Lung microvascular endothelial cell (primary cell): ENCODE measurements at regions not wholly inside any gene's neighbourhood (a gene's known extent, or its start where the extent isn't known, plus 50 kb on each side); places are given as distances from the start of the nearest gene placed in this dataset.

Experiments used
- DNase-seq, 2 donors: peaks; one replicate each; pipeline versions ENCODE4 v3.0.0 to v3.0.0-alpha.2; 2010; ENCODE audit warnings: low read depth in 2 of 2

DNA sequence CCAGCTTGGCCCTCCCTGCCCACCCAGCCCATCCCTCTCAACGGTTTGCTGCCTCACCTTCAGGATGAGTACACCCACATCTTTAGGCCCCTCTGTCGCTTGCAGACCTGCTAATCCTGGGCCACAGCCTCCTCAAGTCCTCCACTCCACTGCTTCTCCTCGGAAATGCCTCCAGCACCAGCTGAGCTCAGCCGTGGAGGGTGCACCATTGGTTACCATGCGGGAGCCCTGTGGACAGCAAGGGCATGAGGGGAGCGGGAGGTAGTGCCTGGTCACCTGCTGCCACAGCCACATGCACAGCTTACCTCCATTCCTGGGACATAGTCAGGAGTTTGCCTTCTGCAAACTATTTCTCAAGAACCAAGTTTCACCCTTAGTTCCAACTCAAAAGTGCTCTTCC lies 286.3 kb upstream of the ZMIZ1 start:
- no peak for DNase-seq

GRCh38 chr10:78783753-78784152 lies 285.0 kb upstream of the ZMIZ1 start:
- no peak for DNase-seq

- DNase-seq, result no peak
Measured at GRCh38 chr10:78784546-78784945, 284.2 kb upstream of the ZMIZ1 start.

GRCh38 chr10:78785066-78785465 lies 283.7 kb upstream of the ZMIZ1 start:
- DNase-seq, result no peak

DNA sequence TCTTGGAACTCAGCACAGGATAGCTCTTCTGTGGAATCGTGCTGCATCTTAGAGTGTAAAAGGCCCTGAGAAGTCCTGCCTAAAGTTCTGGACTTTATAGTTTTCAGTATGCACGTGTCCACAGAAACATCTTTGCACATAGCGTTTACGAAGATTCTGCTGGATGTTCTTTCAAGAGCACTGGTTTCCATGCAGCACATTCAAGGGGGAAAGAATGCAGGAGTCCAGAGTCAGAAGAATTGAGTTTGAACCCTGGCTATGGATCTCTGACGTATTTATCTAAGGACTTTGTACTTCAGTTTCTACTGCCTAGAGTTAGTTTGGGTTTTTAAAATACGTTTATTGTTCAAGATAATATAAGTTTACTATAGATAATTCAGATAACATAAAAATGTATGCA lies 282.8 kb upstream of the ZMIZ1 start:
- no peak for DNase-seq

- peak; percentile 7 to 67 for DNase-seq
Measured at GRCh38 chr10:78787125-78787524, 281.6 kb upstream of the ZMIZ1 start.

DNA sequence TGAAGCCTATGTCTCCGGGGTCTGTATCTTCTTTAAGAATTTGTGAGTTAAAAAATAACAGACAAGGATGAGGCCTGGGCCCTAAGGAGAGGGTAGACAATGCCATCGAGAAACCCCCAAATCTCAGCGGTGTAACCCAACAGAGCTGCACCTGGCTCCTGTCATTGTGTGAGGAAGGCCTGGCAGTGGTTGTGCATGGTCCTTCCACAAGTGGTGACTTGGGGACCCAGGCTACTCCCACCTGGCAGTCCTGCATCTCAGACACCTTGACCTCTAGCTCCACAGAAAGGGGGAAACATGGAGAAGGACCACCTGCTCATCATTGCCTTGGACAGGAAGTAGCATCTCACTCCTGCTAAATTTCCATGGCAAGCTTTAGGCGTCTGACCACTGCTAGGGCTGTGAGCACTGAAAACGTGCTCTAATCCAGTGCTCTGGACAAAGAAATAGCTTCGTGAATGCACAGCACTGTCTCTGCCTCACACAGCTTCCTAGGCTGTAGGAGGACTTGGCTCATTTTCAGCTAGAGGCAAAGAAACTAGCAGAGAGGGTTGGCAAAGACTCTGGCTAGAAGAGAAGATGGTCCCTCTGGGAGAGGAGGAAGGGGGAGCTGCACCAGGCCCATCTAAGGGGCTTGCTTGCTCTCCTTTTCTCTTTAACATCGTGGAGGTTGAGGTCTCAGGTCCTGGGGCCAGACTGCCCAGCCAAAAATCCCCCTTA lies 273.9 kb upstream of the ZMIZ1 start:
- DNase-seq, result no peak

- peak in 1 of 2 donors; percentile 7 for DNase-seq
Measured at GRCh38 chr10:78798976-78799730, 269.6 kb upstream of the ZMIZ1 start.

DNA sequence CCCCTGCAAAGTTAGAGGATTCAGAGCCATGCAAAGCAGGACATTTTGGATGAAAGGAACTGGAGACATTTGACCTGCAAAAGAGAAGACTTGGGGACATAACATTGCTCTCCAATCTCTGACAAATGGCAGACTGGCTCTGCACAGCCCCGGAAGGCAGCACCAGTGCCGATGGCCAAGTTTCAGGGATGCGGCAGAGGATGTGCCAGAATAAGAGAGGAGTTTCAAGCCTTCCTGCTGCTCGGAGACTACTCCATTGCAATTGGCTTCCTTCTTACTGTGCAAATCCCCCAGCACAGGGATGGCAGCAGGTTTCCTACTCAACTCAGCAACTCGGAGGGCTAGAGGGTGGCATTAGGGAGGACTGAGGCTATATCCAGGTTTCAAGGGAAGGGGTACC lies 268.8 kb upstream of the ZMIZ1 start:
- no peak for DNase-seq

GRCh38 chr10:78800535-78801320 lies 268.0 kb upstream of the ZMIZ1 start:
- DNase-seq, result no peak

GRCh38 chr10:78802431-78802830 lies 266.3 kb upstream of the ZMIZ1 start:
- DNase-seq, result no peak

- peak in 1 of 2 donors; percentile 56 for DNase-seq
Measured at GRCh38 chr10:78802866-78803265, 265.9 kb upstream of the ZMIZ1 start.

DNA sequence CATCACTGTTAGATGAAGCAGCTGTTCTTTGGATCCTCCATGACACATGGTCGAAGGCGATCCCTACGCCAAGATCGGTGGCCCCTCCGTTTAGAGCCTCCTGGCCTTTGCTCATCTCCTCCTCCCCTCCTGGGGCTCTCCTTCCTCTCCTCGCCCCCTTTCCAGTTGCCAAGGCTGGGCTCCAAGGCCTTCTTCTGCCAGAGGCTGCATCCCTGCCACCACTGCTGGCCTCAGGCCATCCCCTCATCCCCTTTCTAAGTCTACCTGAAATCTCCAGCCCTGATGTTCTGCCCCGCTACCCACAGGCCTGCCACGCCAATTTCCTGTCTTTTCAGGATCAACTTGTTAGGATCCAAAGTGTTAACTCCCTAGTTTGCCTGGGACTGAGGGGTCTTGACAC lies 265.1 kb upstream of the ZMIZ1 start:
- no peak for DNase-seq

DNA sequence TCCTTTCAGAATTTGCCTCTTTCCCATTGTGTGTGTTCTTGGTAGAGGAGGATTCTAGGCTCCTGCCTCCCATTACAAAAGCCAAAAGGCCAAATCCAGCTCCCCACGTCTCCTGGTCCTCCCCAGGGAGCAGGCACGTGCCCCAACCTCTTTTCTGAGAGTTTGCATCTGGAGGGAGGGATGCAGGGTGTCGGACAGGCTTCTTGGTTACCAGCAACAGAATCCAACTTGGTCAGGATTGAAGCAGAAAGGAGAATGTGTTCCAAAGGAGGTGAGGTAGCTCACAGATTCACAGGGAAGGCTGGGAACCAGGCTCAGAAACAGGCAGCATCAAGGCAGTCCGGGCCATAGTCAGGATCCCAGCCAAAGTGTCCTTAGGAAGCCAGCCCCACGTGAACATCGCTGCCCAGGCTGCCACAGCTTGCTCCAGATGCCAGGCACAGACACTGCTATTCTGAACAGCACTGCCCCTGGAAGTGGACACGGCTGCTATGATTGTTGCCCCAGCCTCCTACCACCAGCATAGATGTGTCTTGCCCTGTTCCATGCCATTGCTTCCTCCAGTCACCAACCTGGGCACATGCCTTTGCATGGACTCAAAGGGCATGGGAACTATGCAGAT lies 264.2 kb upstream of the ZMIZ1 start:
- DNase-seq, result no peak

DNA sequence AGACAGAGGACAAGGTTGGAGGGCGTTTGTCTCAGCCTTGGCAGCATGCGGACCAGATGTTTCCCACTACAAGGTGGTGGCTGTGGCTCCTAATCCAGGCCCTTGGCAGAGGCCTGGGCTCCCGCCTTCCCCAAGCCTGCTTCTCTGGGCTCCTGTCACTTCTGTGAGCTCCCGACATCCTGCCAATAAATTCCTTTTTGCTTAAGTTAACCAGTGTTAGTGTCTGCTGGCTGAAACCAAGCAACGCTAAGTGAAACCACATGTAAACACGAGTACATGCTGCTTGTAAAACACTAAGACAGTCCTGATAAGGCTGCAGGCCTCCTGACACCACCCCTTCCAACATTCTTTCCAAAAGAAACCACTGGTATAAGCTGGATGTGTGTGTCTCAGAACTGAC lies 263.6 kb upstream of the ZMIZ1 start:
- peak in 1 of 2 donors; percentile 81 for DNase-seq

DNA sequence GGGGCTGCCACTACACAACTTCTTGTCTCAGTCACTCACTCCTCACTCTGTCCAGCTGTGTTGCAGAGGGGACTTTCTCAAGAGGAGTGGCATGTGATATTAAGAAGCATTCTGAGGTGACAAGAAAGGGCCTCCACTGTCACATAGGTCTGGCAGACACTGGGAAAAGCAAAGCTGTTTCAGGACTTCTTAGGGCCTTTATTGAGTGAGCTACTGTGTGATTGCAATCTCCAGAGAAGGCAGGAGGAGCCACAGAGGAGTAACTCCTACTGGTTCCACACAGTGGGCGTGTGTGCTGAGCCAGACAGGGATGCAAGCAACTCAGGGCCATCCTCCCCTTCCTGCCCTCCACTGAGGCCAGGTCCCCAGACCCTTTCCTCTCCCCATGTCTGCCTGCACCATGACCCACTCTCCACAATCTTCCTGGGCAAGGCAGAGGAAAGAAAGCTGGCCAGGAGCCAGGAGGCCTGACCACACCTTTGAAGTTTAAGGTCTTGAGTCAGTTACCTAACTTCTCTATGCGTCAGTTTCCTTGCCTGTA lies 262.0 kb upstream of the ZMIZ1 start:
- DNase-seq, result no peak

DNA sequence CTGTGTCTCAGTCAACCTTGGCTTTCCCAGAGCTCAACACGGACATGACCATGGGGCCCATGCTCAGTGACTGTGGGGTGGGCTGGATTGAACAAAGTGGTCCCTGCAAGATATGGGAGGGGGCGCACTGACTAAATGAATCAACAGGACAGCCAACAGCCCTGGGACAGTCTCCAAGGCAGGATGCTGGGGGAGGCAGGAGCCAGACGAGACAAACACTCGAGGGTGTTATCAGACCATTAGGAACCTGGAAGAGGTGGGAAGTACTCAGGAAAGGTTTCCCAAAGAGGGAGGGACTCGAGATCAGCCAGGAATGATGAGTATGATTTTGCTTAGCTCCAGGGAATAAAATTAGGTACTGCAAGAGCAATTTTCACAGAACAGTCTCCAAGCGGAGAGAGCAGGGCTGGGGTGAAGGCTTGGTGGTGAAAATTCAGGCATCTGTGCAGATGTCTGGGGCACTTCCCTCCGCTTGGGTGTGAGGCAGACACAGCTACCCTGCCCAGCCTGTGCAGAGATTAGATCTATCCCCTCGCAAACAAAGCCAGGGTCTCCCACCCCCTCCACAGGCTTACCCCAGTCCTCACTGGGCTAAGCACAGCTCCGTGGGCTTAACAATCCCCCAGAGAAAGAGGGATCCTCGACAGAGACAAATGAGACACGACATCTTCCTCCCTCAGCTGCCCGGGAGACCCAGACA lies 261.1 kb upstream of the ZMIZ1 start:
- no peak for DNase-seq

DNA sequence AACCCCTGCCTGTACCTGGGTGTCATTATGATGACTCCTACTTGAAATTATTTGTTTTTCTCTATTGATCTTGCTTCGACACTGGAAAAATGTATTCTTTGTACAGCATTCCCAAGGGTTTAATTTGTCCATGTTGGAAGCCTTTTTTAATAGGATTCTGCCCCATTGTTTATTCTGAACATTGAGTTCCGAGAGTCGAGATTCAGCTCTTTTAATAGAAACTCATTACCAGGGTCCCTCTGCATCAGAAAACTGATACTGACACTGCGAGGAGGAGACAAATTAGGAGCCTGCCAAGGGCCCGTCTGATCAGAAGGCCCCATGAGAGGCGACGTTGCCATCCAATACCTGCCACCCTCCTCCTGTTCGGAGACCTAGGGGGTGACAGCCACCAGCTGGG lies 260.5 kb upstream of the ZMIZ1 start:
- DNase-seq, result no peak

DNA sequence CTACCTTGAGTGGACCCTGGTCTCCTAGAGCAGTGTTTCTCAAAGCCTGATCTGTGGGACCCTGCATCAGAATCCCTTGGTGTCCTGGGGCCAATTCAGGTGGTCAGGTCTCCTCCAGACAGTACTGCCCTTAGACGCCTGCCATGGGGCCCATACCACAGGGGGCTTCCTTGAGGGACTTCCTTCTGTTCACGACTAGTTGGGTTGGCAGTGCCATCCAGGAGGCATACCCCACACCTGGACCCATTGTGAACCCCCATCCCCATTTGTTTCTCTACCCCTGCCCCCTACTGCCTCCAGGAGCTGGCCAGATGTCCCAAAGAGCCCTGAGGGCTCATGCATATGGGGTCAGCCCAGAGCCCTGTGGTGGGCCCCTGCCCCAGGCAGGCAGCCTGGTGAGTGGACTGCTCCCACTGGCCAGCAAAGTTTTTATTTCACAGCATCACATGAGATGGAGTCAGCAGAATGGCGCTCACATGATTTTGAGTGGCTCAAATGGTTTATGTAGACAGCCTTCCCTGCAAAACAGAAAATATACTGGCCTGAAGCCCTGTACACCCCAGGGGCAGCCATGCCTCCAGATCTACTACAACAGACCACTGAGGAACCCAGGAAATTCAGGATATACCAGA lies 259.9 kb upstream of the ZMIZ1 start:
- DNase-seq, result no peak

GRCh38 chr10:78811174-78811573 lies 257.6 kb upstream of the ZMIZ1 start:
- DNase-seq, result no peak
